Endothelial cell of umbilical vein (primary cell): ENCODE measurements at regions not wholly inside any gene's neighbourhood (a gene's known extent, or its start where the extent isn't known, plus 50 kb on each side); places are given as distances from the start of the nearest gene placed in this dataset.

ENCODE experiments used
- BruUV-seq: library from RNA; stranded (reverse); fragments of 400-500 nt; replicated peaks from 2 replicates; lab custom pipeline; 2021; lab: Mats Ljungman, UMichigan
- CTCF ChIA-PET: fragments of 300-600, 350-600 bp; sonication (Branson Sonifier 250); formaldehyde crosslinking; loops from one replicate; lab custom pipeline; 2021; ENCODE audit warnings: antibody characterized with exemption, inconsistent platforms; lab: Charles Lee
- POLR2A ChIA-PET: fragments of 300-600, 350-600 bp; sonication (Branson Sonifier 250); formaldehyde crosslinking; loops from one replicate; lab custom pipeline; 2021; ENCODE audit warnings: antibody characterized with exemption, inconsistent platforms; lab: Charles Lee
- DNase-seq: peaks from one replicate; pipeline ENCODE4 v3.0.0-alpha.2; 2011; ENCODE audit warnings: low read depth, low spot score
- FAIRE-seq: peaks from 2 replicates; lab custom pipeline; 2011; peaks lifted over from hg19 to GRCh38; lab: Jason Lieb, UNC
- H2AFZ ChIP-seq: 2 replicates; pipeline ENCODE4 v1.6.0; 2012; ENCODE audit warnings: low read depth, low read length, control low read depth, inconsistent platforms
- H3K27ac ChIP-seq: 2 replicates; pipeline ENCODE4 v1.5.1; 2011; ENCODE audit warnings: low read depth, mild to moderate bottlenecking, control low read depth, low read length, moderate library complexity; ENCODE audit not compliant: insufficient read depth
- H3K27me3 ChIP-seq, 2 experiments: 2 replicates each; pipeline versions ENCODE4 v1.6.0 to v1.6.1; 2011; ENCODE audit warnings: low read length in 2 of 2, mixed read lengths in 1 of 2; ENCODE audit not compliant: control insufficient read depth in 2 of 2, insufficient read depth in 2 of 2
- H3K36me3 ChIP-seq, 2 experiments: 2 replicates in 1 of 2; 3 replicates in 1 of 2; pipeline ENCODE4 v1.5.1; 2011; ENCODE audit warnings: low read length in 2 of 2, mild to moderate bottlenecking in 1 of 2, moderate library complexity in 1 of 2; ENCODE audit not compliant: control insufficient read depth in 2 of 2, insufficient read depth in 2 of 2; ENCODE audit errors: extremely low read depth in 1 of 2
- H3K4me1 ChIP-seq: 3 replicates; pipeline ENCODE4 v1.5.1; 2011; ENCODE audit warnings: mild to moderate bottlenecking, low read length; ENCODE audit not compliant: control insufficient read depth, insufficient read depth; ENCODE audit errors: extremely low read depth
- H3K4me2 ChIP-seq: 2 replicates; pipeline ENCODE4 v1.6.1; 2011; ENCODE audit warnings: low read length, control low read depth, mixed read lengths; ENCODE audit not compliant: insufficient read depth
- H3K4me3 ChIP-seq, 3 experiments: fragments of 200-600 bp in 1 of 3; sonication (generic), shearing (Covaris generic) in 1 of 3; replicated peaks in 1 of 3; 2 replicates each; pipeline ENCODE4 v1.5.1; 2011 to 2016; ENCODE audit warnings: control low read depth in 3 of 3, low read length in 3 of 3, mild to moderate bottlenecking in 2 of 3, inconsistent platforms in 1 of 3, low read depth in 1 of 3, moderate library complexity in 1 of 3; ENCODE audit not compliant: insufficient read depth in 1 of 3
- H3K79me2 ChIP-seq: 2 replicates; pipeline ENCODE4 v1.6.0; 2012; ENCODE audit warnings: low read length, inconsistent platforms; ENCODE audit not compliant: control insufficient read depth, insufficient read depth
- H3K9ac ChIP-seq: replicated peaks from 2 replicates; pipeline ENCODE3; 2011; ENCODE audit warnings: low read length, control low read depth; ENCODE audit not compliant: insufficient read depth; ENCODE audit errors: extremely low read depth
- H3K9me1 ChIP-seq: replicated peaks from 3 replicates; pipeline ENCODE4 v1.6.0; 2011; ENCODE audit warnings: mild to moderate bottlenecking, low read length; ENCODE audit not compliant: control insufficient read depth, insufficient read depth; ENCODE audit errors: extremely low read depth
- H3K9me3 ChIP-seq: replicated peaks from 2 replicates; pipeline ENCODE4 v1.5.1; 2012; ENCODE audit warnings: low read length, inconsistent platforms; ENCODE audit not compliant: control insufficient read depth, insufficient read depth
- H4K20me1 ChIP-seq: replicated peaks from 2 replicates; pipeline ENCODE3; 2011; ENCODE audit warnings: mild to moderate bottlenecking, low read length; ENCODE audit not compliant: control insufficient read depth, insufficient read depth; ENCODE audit errors: extremely low read depth
- FOS ChIP-seq: IDR thresholded peaks from 2 replicates; pipeline ENCODE4 v1.6.1; 2011; ENCODE audit warnings: mild to moderate bottlenecking, low read length, moderate library complexity, borderline replicate concordance; ENCODE audit not compliant: insufficient read depth
- GATA2 ChIP-seq: IDR thresholded peaks from 2 replicates; pipeline ENCODE4 v1.7.0; 2011; ENCODE audit warnings: low read depth, mild to moderate bottlenecking, moderate library complexity, mixed read lengths, low read length; ENCODE audit not compliant: insufficient read length, insufficient read depth
- JUN ChIP-seq: IDR thresholded peaks from 2 replicates; pipeline ENCODE4 v1.6.1; 2011; ENCODE audit warnings: borderline replicate concordance, low read depth; ENCODE audit not compliant: insufficient read length, insufficient read depth
- MYC ChIP-seq: IDR thresholded peaks from one replicate; pipeline ENCODE4 v1.6.1; 2011; ENCODE audit warnings: mild to moderate bottlenecking, low read depth, low read length
- POLR2A ChIP-seq: IDR thresholded peaks from 2 replicates; pipeline ENCODE4 v1.6.1; 2012; ENCODE audit warnings: low read depth, mild to moderate bottlenecking, control low read depth, low read length
- POLR2AphosphoS5 ChIP-seq: IDR thresholded peaks from 2 replicates; pipeline ENCODE4 v1.6.1; 2012; ENCODE audit warnings: low read depth, mild to moderate bottlenecking, control low read depth, low read length, moderate library complexity; ENCODE audit not compliant: insufficient read depth
- dilution Hi-C: fragments of 300-500 bp; cut with MboI; formaldehyde crosslinking; loops from one replicate; pipeline ENCODE4 v1.15.0; 2019; ENCODE audit warnings: low sequenced_read_pairs; ENCODE audit not compliant: extremely low pct_ligation_motif_present
- intact Hi-C: fragments of 100-400 bp; cut with micrococcal nuclease; formaldehyde crosslinking; loops from one replicate; pipeline ENCODE4 v1.10.0; 2022
- TF ChIP-seq, protein P1 (sequence below), 2 donors: IDR thresholded peaks; 1 replicate in 1 of 2; 2 replicates in 1 of 2; pipeline ENCODE4 v1.5.1; 2011; ENCODE audit warnings: low read length in 2 of 2, mild to moderate bottlenecking in 2 of 2, moderate library complexity in 2 of 2, control low read depth in 1 of 2, inconsistent platforms in 1 of 2, low read depth in 1 of 2; ENCODE audit not compliant: insufficient read depth in 1 of 2; ENCODE audit errors: extremely low read depth in 1 of 2
- TF ChIP-seq, protein P2 (sequence below): IDR thresholded peaks from 2 replicates; pipeline ENCODE4 v1.6.1; 2011; ENCODE audit not compliant: insufficient read depth, insufficient read length

- no peak overlapping the region for H3K27ac ChIP-seq
- H3K79me2 ChIP-seq, result no peaks in the 10 kb centered on the region
- no peaks in the 10 kb centered on the region for H3K36me3 ChIP-seq
- CTCF ChIA-PET, result no interaction called here
- no peak overlapping the region for H3K4me2 ChIP-seq
- no peaks in the 10 kb centered on the region for H3K4me1 ChIP-seq
- no peak overlapping the region for H3K9ac ChIP-seq
- FAIRE-seq (no peak), DNase-seq (no peak)
- TF ChIP-seq, protein P1, sequence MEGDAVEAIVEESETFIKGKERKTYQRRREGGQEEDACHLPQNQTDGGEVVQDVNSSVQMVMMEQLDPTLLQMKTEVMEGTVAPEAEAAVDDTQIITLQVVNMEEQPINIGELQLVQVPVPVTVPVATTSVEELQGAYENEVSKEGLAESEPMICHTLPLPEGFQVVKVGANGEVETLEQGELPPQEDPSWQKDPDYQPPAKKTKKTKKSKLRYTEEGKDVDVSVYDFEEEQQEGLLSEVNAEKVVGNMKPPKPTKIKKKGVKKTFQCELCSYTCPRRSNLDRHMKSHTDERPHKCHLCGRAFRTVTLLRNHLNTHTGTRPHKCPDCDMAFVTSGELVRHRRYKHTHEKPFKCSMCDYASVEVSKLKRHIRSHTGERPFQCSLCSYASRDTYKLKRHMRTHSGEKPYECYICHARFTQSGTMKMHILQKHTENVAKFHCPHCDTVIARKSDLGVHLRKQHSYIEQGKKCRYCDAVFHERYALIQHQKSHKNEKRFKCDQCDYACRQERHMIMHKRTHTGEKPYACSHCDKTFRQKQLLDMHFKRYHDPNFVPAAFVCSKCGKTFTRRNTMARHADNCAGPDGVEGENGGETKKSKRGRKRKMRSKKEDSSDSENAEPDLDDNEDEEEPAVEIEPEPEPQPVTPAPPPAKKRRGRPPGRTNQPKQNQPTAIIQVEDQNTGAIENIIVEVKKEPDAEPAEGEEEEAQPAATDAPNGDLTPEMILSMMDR (IDR thresholded peaks at IDR 0.05; ENCODE audit: extremely low read depth in 1 of 2, insufficient read depth in 1 of 2, low read depth in 1 of 2, low read length in 2 of 2), result no peak
- TF ChIP-seq FOS (no peak), GATA2 (no peak), JUN (no peak), POLR2AphosphoS5 (no peak), MYC (no peak), POLR2A (no peak)
- TF ChIP-seq, protein P2, sequence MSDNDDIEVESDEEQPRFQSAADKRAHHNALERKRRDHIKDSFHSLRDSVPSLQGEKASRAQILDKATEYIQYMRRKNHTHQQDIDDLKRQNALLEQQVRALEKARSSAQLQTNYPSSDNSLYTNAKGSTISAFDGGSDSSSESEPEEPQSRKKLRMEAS, result no peak
- H3K9me3 ChIP-seq, result no peaks in the 10 kb centered on the region
- BruUV-seq, result no TSS peak
- no peaks in the 10 kb centered on the region for H4K20me1 ChIP-seq
- POLR2A ChIA-PET, result no interaction called here
- intact Hi-C loops (no loop called here), dilution Hi-C loops (no loop called here)
- H2AFZ ChIP-seq, result no peak overlapping the region
- H3K4me3 ChIP-seq, result no peak overlapping the region
- no peaks in the 10 kb centered on the region for H3K9me1 ChIP-seq
- no peaks in the 10 kb centered on the region for H3K27me3 ChIP-seq
Observed at GRCh38 chr5:114999176-114999575, 170.5 kb downstream of the TRIM36 start.
